Progenitor cell of endocrine pancreas (in vitro differentiated cells): ENCODE measurements at regions not wholly inside any gene's neighbourhood (a gene's known extent, or its start where the extent isn't known, plus 50 kb on each side); places are given as distances from the start of the nearest gene placed in this dataset.

Experiments
- DNase-seq: peaks from one replicate; pipeline ENCODE4 v3.0.0; 2021; ENCODE audit warnings: low spot score; ENCODE audit not compliant: unreplicated experiment
- H3K27ac Mint-ChIP-seq: 2 replicates; pipeline ENCODE4 v1.8.0; 2021; ENCODE audit warnings: mild to moderate bottlenecking, moderate library complexity, mixed read lengths
- H3K27me3 Mint-ChIP-seq: 2 replicates; pipeline ENCODE4 v1.8.0; 2021; ENCODE audit warnings: mixed read lengths
- H3K36me3 Mint-ChIP-seq: 2 replicates; pipeline ENCODE4 v1.8.0; 2022; ENCODE audit warnings: mixed read lengths; ENCODE audit not compliant: insufficient read depth
- H3K4me1 Mint-ChIP-seq: 2 replicates; pipeline ENCODE4 v1.8.0; 2021; ENCODE audit warnings: low read depth, mixed read lengths
- H3K4me3 Mint-ChIP-seq: 2 replicates; pipeline ENCODE4 v1.8.0; 2021; ENCODE audit warnings: low read depth, mild to moderate bottlenecking, moderate library complexity, mixed read lengths
- H3K9me3 Mint-ChIP-seq: 2 replicates; pipeline ENCODE4 v1.8.0; 2021; ENCODE audit warnings: low read depth, mixed read lengths
- CTCF ChIP-seq: fragments of 200-600 bp; sonication (generic); IDR thresholded peaks from one replicate; pipeline ENCODE4 v1.5.0; 2021; ENCODE audit warnings: antibody characterized with exemption, mild to moderate bottlenecking; ENCODE audit not compliant: unreplicated experiment

- TF ChIP-seq CTCF: no peak
- Mint-ChIP-seq H3K36me3 (no peaks in the 10 kb centered on the region), H3K9me3 (peaks cover 11% of the 10 kb centered on the region), H3K4me3 (no peak overlapping the region), H3K4me1 (no peaks in the 10 kb centered on the region), H3K27me3 (peaks cover 9% of the 10 kb centered on the region), H3K27ac (no peak overlapping the region)
- no peak for DNase-seq
These were observed 154.2 kb upstream of the FAM9B start for GRCh38 chrX:9188117-9188516.

GRCh38 chrX:9189286-9189685 lies 155.4 kb upstream of the FAM9B start:
- DNase-seq: no peak
- H3K27me3 Mint-ChIP-seq: peaks cover 9% of the 10 kb centered on the region
- H3K9me3 Mint-ChIP-seq: peaks cover 11% of the 10 kb centered on the region
- no peaks in the 10 kb centered on the region for H3K36me3 Mint-ChIP-seq
- no peak overlapping the region for H3K27ac Mint-ChIP-seq
- H3K4me1 Mint-ChIP-seq: no peaks in the 10 kb centered on the region
- H3K4me3 Mint-ChIP-seq: no peak overlapping the region
- no peak for TF ChIP-seq CTCF

- H3K27me3 Mint-ChIP-seq: peaks cover 7% of the 10 kb centered on the region
- H3K4me1 Mint-ChIP-seq: no peaks in the 10 kb centered on the region
- no peak for DNase-seq
- no peak overlapping the region for H3K27ac Mint-ChIP-seq
- H3K9me3 Mint-ChIP-seq: peaks cover 8% of the 10 kb centered on the region
- no peak for TF ChIP-seq CTCF
- no peak overlapping the region for H3K4me3 Mint-ChIP-seq
- H3K36me3 Mint-ChIP-seq: no peaks in the 10 kb centered on the region
These were observed 157.5 kb upstream of the FAM9B start for GRCh38 chrX:9191392-9191791.

- DNase-seq: no peak
- Mint-ChIP-seq H3K36me3 (no peaks in the 10 kb centered on the region), H3K27ac (no peak overlapping the region), H3K4me1 (no peaks in the 10 kb centered on the region), H3K27me3 (no peaks in the 10 kb centered on the region), H3K4me3 (no peak overlapping the region), H3K9me3 (peaks cover 7% of the 10 kb centered on the region)
- no peak for TF ChIP-seq CTCF
These were observed 161.4 kb upstream of the FAM9B start for GRCh38 chrX:9195199-9195880.

GRCh38 chrX:9196961-9197640 lies 163.2 kb upstream of the FAM9B start:
- Mint-ChIP-seq H3K27ac (no peak overlapping the region), H3K9me3 (peaks cover 7% of the 10 kb centered on the region), H3K4me3 (no peak overlapping the region), H3K36me3 (no peaks in the 10 kb centered on the region), H3K4me1 (no peaks in the 10 kb centered on the region), H3K27me3 (no peaks in the 10 kb centered on the region)
- no peak for TF ChIP-seq CTCF
- no peak for DNase-seq
